ENCODE measurements at regions not wholly inside any gene's neighbourhood (a gene's known extent, or its start where the extent isn't known, plus 50 kb on each side); places are given as distances from the start of the nearest gene placed in this dataset.
"Not testable (repeated sequence)": the region's sequence is repeated elsewhere in the genome, so short reads cannot be mapped to it uniquely, and the experiment has no call there.

- DNase-seq (ENCODE audit: low read depth), result no peak
Observed at GRCh38 chr12:93080452-93080851, 151.4 kb upstream of the EEA1 start.

DNA sequence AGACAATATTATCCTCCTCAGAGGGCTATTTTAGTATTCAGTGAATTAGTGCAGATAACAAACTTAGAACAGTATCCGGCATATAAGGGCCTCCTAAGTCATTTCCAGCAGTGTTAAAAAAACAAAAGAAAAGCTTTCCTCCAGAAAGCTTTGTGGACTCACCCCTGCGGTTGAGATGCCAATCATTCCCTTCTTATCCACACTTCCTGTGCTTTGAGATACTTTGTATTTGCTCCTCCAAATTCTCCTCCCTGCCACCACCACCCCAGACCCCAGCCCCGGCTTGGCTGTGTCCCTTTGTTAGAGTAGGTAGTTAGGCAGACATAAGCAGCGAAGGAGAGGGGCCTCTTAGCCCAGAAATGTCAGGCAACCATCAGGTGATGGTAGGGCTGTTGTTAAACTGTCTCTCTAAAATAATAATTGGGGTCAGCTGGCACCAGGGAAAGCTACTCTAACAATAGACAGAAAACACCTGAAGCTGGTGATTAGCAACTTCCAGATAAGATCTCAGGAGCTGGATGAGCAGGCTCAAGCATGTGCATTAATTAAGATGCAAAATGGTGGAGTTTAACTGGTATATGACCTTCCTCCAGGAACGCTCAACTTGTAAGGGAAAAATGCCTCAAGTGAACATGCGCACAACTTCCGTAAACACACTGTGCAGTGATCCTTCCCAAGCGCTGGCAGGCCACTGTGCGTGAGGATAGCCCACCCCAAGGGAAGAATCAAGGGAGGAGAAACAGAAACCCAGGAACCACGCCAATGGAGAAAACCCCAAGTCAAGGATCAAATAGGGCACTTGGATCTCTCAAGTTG is 152.1 kb upstream of the EEA1 start:
- no peak for DNase-seq (ENCODE audit: low read depth)

DNA sequence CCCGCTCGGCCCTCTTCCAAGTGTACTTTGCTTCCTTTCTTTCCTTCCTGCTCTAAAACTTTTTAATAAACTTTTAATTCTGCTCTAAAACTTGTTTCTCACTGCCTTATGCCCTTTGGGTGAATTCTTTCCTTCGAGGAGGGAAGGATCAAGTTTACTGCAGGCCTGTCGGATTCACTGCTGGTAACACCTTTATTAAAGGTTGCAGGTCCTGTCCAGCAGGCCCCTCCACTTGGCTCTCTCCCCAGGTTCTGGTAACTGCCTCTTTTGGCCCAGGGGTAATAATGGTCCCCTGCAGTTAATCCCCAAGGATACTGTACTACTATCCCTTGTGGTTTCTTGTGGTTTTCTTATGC is 152.7 kb upstream of the EEA1 start:
- DNase-seq (ENCODE audit: low read depth), result no peak

GRCh38 chr12:93085383-93086287 is 156.5 kb upstream of the EEA1 start:
- no peak for DNase-seq (ENCODE audit: low read depth)

DNA sequence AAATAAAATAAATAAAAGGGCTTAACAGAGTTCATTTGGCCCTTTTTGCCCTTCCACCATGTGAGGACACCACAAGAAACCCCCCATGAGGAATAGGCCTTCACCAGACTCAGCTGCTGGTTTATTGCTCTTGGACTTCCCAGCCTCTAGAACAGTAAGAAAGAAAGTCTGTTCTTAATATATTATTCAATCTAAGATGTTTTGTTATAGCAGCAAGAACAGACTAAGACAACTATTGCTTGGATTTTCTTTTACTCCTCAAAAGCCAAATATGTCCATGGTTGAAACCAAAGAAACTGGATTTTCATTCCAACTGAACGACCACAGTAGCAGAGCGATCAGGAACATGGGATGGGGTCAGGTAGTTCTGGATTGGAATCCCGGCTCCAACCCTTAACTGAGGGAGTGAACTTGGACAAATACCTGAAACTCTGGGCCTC is 157.2 kb upstream of the EEA1 start:
- DNase-seq (ENCODE audit: low read depth), result no peak

- DNase-seq (ENCODE audit: low read depth), result no peak
Observed at GRCh38 chr12:93087840-93088610, 158.9 kb upstream of the EEA1 start.

DNA sequence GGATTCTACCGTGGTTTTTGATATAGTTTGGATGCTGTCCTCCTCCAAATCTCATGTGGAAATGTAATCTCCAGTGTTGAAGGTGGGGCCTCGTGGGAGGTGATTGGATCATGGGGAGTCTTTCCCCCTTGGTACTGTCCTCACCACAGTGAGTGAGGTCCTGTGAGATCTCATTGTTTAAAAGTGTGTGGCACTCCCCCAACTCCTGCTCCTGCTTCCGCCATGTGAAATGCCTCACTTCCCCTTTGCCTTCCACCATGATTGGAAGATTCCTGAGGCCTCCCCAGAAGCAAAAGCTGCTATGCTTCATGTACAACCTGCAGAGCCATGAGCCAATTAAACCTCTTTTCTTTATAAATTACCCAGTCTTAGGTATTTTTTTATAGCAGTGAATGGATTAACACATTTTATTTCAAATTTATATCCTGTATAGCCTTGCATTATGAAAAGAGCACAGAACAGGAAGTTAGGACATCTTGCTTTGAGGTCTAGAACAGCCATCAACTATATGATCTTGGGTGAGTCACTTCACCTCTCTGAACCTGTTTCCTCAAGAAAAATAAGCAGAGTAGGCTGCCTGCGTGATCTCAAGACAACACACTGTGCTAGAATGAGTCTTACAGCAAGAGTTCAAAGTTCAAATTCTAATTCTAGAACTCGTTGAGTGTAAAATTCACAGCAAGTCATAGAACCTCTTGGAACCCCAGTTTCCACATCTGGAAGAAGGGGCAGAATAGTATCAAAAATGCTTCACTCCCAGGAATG is 160.9 kb upstream of the EEA1 start:
- peak; percentile 5 for DNase-seq (ENCODE audit: low read depth)

GRCh38 chr12:93090731-93091172 is 161.7 kb upstream of the EEA1 start:
- DNase-seq (ENCODE audit: low read depth), result no peak

GRCh38 chr12:93091886-93092648 is 163.0 kb upstream of the EEA1 start:
- no peak for DNase-seq (ENCODE audit: low read depth)

DNA sequence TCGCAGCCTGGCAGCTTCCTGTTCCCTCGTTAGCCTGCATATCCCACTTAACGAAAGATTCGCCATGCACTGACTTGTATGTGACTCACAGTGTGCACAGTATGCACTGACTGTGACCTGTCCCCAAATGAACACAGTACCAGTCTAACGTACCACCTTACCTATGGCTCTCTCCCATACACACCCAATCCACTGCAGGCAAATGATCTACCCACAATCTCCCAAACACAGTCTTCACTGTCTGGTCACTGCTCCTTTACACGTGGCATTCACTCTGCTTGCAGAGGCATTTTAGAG is 163.5 kb upstream of the EEA1 start:
- DNase-seq (ENCODE audit: low read depth), result no peak

DNA sequence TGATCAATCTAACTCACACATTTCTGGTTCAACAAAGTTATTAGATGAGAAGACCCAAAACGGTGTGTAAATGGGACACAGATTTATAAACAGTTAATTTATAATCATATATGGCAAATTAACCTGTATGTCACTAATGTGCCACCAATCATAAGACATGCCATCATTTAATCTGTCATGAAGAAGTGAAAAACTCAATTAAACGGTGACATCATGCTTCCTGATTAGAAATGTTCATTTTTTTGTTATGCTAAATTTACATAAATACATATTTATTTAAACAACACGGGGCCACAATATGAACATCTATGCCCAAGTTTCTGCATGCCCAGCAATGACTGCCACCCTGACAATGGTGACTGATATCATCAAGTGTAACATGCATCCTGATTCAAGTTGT is 164.1 kb upstream of the EEA1 start:
- no peak for DNase-seq (ENCODE audit: low read depth)

GRCh38 chr12:93094222-93094621 is 165.1 kb upstream of the EEA1 start:
- DNase-seq (ENCODE audit: low read depth), result not testable (repeated sequence)

GRCh38 chr12:93094988-93095737 is 166.1 kb upstream of the EEA1 start:
- no peak for DNase-seq (ENCODE audit: low read depth)

DNA sequence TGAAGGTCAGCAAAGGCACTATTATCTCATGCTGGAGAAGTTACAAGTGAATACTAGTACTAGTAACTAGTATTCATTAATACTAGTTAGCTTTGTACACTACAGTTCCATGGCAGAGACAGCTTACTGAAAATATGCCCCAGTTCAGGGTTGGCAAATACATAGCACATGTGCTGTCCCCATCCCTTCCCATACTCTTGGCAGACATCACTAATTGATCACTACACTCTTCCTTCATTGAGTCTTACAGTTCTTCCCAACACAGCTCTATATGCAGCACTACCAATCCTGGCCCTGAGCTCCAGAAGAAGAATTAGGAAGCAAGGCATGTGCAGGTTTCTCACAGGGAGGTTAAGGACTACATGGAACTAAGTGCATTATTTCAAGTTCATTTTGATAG is 168.3 kb upstream of the EEA1 start:
- no peak for DNase-seq (ENCODE audit: low read depth)

DNA sequence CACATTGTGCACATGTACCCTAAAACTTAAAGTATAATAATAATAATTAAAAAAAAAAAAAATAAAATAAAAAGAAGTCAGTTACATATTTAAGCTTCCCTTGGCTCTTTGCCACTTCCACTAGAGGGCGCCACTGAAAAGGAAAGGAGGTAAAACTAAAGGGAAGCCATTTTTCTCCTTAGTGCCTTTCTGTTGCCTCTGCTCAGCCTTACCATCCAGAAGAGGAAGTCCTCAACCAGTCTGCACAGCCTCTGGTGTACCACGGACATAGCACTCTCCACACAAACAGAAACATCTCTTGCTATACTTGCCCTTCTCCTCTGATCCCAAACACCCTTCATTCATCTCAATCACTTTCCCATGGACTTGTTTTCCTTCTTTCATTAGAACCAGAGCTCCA is 169.0 kb upstream of the EEA1 start:
- peak; percentile 55 for DNase-seq (ENCODE audit: low read depth)

DNA sequence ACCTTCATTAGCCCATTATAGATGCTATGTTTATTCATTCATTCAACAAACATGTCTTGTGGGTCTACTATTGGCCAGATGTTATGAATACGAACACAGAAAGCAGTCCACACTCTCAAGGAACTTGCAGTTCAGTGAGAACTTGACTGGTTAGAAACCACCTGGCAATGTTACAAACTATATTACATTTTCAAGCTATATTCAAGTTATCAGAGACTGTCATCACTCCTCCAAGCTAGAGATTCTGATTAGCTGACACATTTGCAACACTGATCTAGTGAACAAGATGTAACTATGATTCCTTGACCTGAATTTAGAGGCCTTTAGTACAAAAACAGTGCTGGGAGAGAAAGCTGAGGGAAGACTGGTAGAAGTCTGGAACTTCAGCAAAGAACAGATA is 170.7 kb upstream of the EEA1 start:
- DNase-seq (ENCODE audit: low read depth), result no peak

DNA sequence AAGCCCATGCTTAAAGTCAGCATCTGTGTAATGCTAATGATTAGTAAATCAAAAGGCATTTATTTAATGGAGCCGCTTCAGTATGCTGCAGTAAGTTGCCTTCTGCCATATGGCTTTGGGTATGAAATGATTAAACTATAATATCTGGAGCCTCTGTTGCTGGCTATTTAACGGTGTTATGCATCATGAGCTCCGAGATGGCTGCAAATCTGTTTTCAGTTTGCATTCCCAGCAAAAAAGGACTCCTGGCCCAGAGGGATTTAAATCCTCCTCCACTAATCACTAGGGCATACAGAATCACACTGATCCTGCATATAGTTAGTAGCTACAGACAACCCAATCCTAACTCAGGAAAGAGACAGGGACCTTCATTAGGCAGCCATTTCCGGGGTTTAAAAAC is 171.5 kb upstream of the EEA1 start:
- DNase-seq (ENCODE audit: low read depth), result no peak

DNA sequence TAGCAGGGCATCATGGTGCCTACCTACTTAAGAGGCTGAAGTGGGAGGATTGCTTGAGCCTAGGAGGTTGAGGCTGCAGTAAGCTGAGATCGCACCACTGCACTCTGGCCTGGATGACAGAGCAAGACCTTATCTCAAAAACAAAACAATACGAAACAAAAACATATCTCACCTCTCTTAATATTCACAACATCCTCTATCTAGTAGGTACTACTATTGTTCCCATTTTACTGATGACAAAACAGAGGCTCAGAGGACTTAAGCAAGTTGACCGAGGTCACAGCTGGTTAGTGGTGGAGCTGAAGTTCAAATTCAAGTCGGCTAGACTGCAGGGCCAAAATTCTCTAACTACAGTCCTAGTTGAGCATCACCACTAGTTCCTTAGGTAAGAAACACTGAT is 172.3 kb upstream of the EEA1 start:
- no peak for DNase-seq (ENCODE audit: low read depth)

DNA sequence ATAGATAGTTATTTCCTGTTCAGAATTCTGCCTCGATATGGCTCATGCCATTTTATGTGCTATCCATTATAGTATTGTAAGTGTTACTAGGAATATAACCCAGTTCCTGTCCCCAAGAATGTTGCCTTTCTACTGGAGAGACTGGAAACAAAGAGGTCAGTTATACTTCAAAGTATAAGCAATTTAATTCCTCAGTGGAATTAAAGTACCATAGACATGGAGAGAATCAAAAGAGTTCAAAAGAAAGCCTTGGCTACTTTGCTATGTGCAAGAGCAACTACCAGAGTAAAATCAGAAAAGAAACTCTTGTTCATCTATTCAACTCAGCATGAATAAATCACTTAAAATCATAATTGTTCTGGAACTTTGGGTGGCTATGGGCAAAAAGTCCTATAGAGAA is 173.2 kb upstream of the EEA1 start:
- DNase-seq (ENCODE audit: low read depth), result no peak

DNA sequence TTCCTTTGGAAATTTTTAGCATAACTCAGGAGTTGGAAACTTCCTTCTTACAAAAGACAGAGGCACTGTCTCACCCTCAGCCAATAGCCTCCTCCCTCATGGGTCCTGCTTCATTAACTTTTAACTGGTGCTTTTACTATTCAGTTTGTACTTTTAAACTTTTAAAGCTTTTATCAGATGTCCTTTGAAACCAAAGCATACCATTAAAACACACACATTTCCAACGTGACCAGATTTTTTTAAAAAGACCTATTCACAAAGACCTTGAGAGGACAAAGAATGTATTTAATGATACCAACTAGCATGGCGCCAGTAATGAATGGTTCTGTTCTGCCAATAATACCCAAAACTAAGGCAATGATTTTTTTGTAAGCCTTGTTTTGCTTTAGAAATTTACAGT is 173.6 kb upstream of the EEA1 start:
- no peak for DNase-seq (ENCODE audit: low read depth)
